Activated CD8-positive, alpha-beta T cell treated with anti-CD3 and anti-CD28 coated beads for 36 hours (primary cell): ENCODE measurements at regions not wholly inside any gene's neighbourhood (a gene's known extent, or its start where the extent isn't known, plus 50 kb on each side); places are given as distances from the start of the nearest gene placed in this dataset.

ENCODE experiments used
- ATAC-seq: fragments of 200-7000 bp; cut with Tn5 transposase; one replicate; pipeline ENCODE4 v1.10.0; 2021; ENCODE audit warnings: mild to moderate bottlenecking, moderate library complexity
- CTCF ChIA-PET: fragments of 350-600 bp; sonication (Branson Sonifier 250); formaldehyde crosslinking; loops from one replicate; lab custom pipeline; 2021; ENCODE audit warnings: antibody characterized with exemption; lab: Charles Lee
- POLR2A ChIA-PET: fragments of 350-600 bp; sonication (Branson Sonifier 250); formaldehyde crosslinking; loops from one replicate; lab custom pipeline; 2021; ENCODE audit warnings: antibody characterized with exemption; lab: Charles Lee
- DNase-seq: peaks from one replicate; pipeline ENCODE4 v3.0.0-alpha.2; 2020
- H3K27ac Mint-ChIP-seq: one replicate; pipeline ENCODE4 v1.8.0; 2021; ENCODE audit warnings: mild to moderate bottlenecking, mixed read lengths
- H3K27me3 Mint-ChIP-seq: one replicate; pipeline ENCODE4 v1.8.0; 2021; ENCODE audit warnings: mixed read lengths
- H3K36me3 Mint-ChIP-seq: one replicate; pipeline ENCODE4 v1.8.0; 2021; ENCODE audit warnings: low read depth, mixed read lengths
- H3K4me1 Mint-ChIP-seq: one replicate; pipeline ENCODE4 v1.8.0; 2021; ENCODE audit warnings: low read depth, mixed read lengths
- H3K4me3 Mint-ChIP-seq: one replicate; pipeline ENCODE4 v1.8.0; 2021; ENCODE audit warnings: mild to moderate bottlenecking, moderate library complexity, mixed read lengths
- H3K9me3 Mint-ChIP-seq: one replicate; pipeline ENCODE4 v1.8.0; 2021; ENCODE audit warnings: mixed read lengths
- intact Hi-C: fragments of 100-400 bp; cut with micrococcal nuclease; formaldehyde crosslinking; loops from one replicate; pipeline ENCODE4 v1.10.0; 2022
- TF ChIP-seq, protein P1 (sequence below): fragments of 200-600 bp; IDR thresholded peaks from one replicate; pipeline ENCODE4 v1.8.0; 2022; ENCODE audit warnings: antibody characterized with exemption, mild to moderate bottlenecking

- TF ChIP-seq, protein P1, sequence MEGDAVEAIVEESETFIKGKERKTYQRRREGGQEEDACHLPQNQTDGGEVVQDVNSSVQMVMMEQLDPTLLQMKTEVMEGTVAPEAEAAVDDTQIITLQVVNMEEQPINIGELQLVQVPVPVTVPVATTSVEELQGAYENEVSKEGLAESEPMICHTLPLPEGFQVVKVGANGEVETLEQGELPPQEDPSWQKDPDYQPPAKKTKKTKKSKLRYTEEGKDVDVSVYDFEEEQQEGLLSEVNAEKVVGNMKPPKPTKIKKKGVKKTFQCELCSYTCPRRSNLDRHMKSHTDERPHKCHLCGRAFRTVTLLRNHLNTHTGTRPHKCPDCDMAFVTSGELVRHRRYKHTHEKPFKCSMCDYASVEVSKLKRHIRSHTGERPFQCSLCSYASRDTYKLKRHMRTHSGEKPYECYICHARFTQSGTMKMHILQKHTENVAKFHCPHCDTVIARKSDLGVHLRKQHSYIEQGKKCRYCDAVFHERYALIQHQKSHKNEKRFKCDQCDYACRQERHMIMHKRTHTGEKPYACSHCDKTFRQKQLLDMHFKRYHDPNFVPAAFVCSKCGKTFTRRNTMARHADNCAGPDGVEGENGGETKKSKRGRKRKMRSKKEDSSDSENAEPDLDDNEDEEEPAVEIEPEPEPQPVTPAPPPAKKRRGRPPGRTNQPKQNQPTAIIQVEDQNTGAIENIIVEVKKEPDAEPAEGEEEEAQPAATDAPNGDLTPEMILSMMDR: no peak
- Mint-ChIP-seq H3K4me3 (no peak overlapping the region), H3K4me1 (no peaks in the 10 kb centered on the region), H3K9me3 (peaks cover 15% of the 10 kb centered on the region), H3K27ac (no peak overlapping the region), H3K27me3 (no peaks in the 10 kb centered on the region), H3K36me3 (no peaks in the 10 kb centered on the region)
- DNase-seq: no peak
- ChIA-PET CTCF (no interaction called here), POLR2A (no interaction called here)
- intact Hi-C loops: no loop called here
- no peak for ATAC-seq
Observed at GRCh38 chr4:59629348-59629747, 1570.8 kb upstream of the ADGRL3 start.

- DNase-seq: no peak
- H3K27me3 Mint-ChIP-seq: no peaks in the 10 kb centered on the region
- no peaks in the 10 kb centered on the region for H3K4me1 Mint-ChIP-seq
- ChIA-PET POLR2A (no interaction called here), CTCF (no interaction called here)
- no peaks in the 10 kb centered on the region for H3K36me3 Mint-ChIP-seq
- TF ChIP-seq, protein P1: no peak
- ATAC-seq: no peak
- peaks cover 15% of the 10 kb centered on the region for H3K9me3 Mint-ChIP-seq
- intact Hi-C loops: no loop called here
- no peak overlapping the region for H3K4me3 Mint-ChIP-seq
- no peak overlapping the region for H3K27ac Mint-ChIP-seq
Observed at GRCh38 chr4:59630235-59630634, 1569.9 kb upstream of the ADGRL3 start.

DNA sequence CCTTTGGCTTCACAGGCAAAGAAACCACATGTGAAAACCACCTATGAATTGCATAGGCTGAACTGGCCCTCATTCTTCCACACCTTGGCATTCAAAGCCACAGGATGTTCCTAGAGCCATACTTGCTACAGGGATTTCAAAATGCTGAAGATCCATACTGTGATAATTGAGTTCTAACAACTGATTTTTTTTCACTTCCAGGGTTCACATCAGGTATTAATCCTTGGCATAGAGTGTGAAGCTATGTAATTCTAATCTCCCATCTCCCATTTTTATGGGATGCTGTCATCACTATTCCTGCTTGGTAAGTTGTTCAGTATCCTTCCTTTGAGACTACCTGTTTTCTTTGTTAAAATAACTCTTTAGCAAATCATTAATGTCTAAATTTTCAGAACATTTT is 1569.2 kb upstream of the ADGRL3 start:
- Mint-ChIP-seq H3K27ac (no peak overlapping the region), H3K27me3 (no peaks in the 10 kb centered on the region), H3K4me3 (no peak overlapping the region), H3K9me3 (peaks cover 15% of the 10 kb centered on the region), H3K4me1 (no peaks in the 10 kb centered on the region), H3K36me3 (no peaks in the 10 kb centered on the region)
- intact Hi-C loops: no loop called here
- TF ChIP-seq, protein P1: no peak
- POLR2A ChIA-PET: no interaction called here
- ATAC-seq (no peak), DNase-seq (no peak)
- CTCF ChIA-PET: no interaction called here

GRCh38 chr4:59637596-59637995 is 1562.5 kb upstream of the ADGRL3 start:
- ChIA-PET CTCF (no interaction called here), POLR2A (no interaction called here)
- ATAC-seq: no peak
- no peaks in the 10 kb centered on the region for H3K36me3 Mint-ChIP-seq
- TF ChIP-seq, protein P1: no peak
- H3K9me3 Mint-ChIP-seq: peaks cover 6% of the 10 kb centered on the region
- no peak for DNase-seq
- intact Hi-C loops: no loop called here
- no peak overlapping the region for H3K27ac Mint-ChIP-seq
- H3K4me1 Mint-ChIP-seq: no peaks in the 10 kb centered on the region
- H3K27me3 Mint-ChIP-seq: no peaks in the 10 kb centered on the region
- H3K4me3 Mint-ChIP-seq: no peak overlapping the region

- Mint-ChIP-seq H3K27me3 (no peaks in the 10 kb centered on the region), H3K9me3 (no peaks in the 10 kb centered on the region), H3K27ac (no peak overlapping the region), H3K4me3 (no peak overlapping the region), H3K36me3 (no peaks in the 10 kb centered on the region), H3K4me1 (no peaks in the 10 kb centered on the region)
- intact Hi-C loops: no loop called here
- DNase-seq (no peak), ATAC-seq (no peak)
- ChIA-PET POLR2A (no interaction called here), CTCF (no interaction called here)
- TF ChIP-seq, protein P1: no peak
Observed at GRCh38 chr4:59643682-59644081, 1556.4 kb upstream of the ADGRL3 start.
